Duodenal mucosa (tissue), 2 donors: ENCODE measurements at regions not wholly inside any gene's neighbourhood (a gene's known extent, or its start where the extent isn't known, plus 50 kb on each side); places are given as distances from the start of the nearest gene placed in this dataset.

Experiments
- H3K27ac ChIP-seq: one replicate; pipeline ENCODE4 v1.7.0; 2013; ENCODE audit warnings: low read depth, low read length
- H3K27me3 ChIP-seq, 2 donors: one replicate each; pipeline ENCODE4 v1.7.0; 2013; ENCODE audit warnings: low read length in 2 of 2, control low read depth in 1 of 2; ENCODE audit not compliant: insufficient read depth in 2 of 2, control insufficient read depth in 1 of 2
- H3K36me3 ChIP-seq, 2 donors: one replicate each; pipeline ENCODE4 v1.7.0; 2013; ENCODE audit warnings: low read length in 2 of 2, control low read depth in 1 of 2; ENCODE audit not compliant: insufficient read depth in 2 of 2, control insufficient read depth in 1 of 2
- H3K4me1 ChIP-seq, 2 donors: one replicate each; pipeline ENCODE4 v1.7.0; 2013; ENCODE audit warnings: low read length in 2 of 2, control low read depth in 1 of 2; ENCODE audit not compliant: insufficient read depth in 2 of 2, control insufficient read depth in 1 of 2
- H3K4me3 ChIP-seq, 2 donors: one replicate each; pipeline ENCODE4 v1.7.0; 2013; ENCODE audit warnings: low read length in 2 of 2, low read depth in 1 of 2
- H3K9ac ChIP-seq, 2 donors: one replicate each; pipeline ENCODE4 v1.7.0; 2013; ENCODE audit warnings: low read length in 2 of 2, low read depth in 1 of 2
- H3K9me3 ChIP-seq, 2 donors: one replicate each; pipeline ENCODE4 v1.7.0; 2013; ENCODE audit warnings: low read length in 2 of 2, control low read depth in 1 of 2; ENCODE audit not compliant: control insufficient read depth in 1 of 2

- Histone ChIP-seq H3K36me3 (no peaks in the 10 kb centered on the region), H3K9me3 (no peaks in the 10 kb centered on the region)
Observed at GRCh38 chr5:133761632-133762031, 149.3 kb upstream of the FSTL4 start.

GRCh38 chr5:133760532-133760931, 148.2 kb upstream of the FSTL4 start:
- H3K36me3 ChIP-seq, result no peaks in the 10 kb centered on the region
- H3K27me3 ChIP-seq, result peaks cover 3 to 6% of the 10 kb centered on the region in 2 donors
- no peak overlapping the region for H3K9ac ChIP-seq
- H3K4me1 ChIP-seq, result no peaks in the 10 kb centered on the region
- no peaks in the 10 kb centered on the region for H3K9me3 ChIP-seq
- no peak overlapping the region for H3K27ac ChIP-seq
- H3K4me3 ChIP-seq, result no peak overlapping the region

More at GRCh38 chr5:133761632-133762031, 149.3 kb upstream of the FSTL4 start:
- no peak overlapping the region for H3K27ac ChIP-seq
- no peak overlapping the region for H3K9ac ChIP-seq
- H3K27me3 ChIP-seq, result peaks cover under 1 to 6% of the 10 kb centered on the region in 2 donors
- no peaks in the 10 kb centered on the region for H3K4me1 ChIP-seq
- no peak overlapping the region for H3K4me3 ChIP-seq

- Histone ChIP-seq H3K27me3 (peaks cover 0 to 9% of the 10 kb centered on the region in 2 donors), H3K27ac (no peak overlapping the region), H3K9ac (no peak overlapping the region), H3K4me3 (no peak overlapping the region), H3K9me3 (no peaks in the 10 kb centered on the region), H3K36me3 (no peaks in the 10 kb centered on the region), H3K4me1 (no peaks in the 10 kb centered on the region)
Observed at GRCh38 chr5:133758641-133759040, 146.3 kb upstream of the FSTL4 start.

GRCh38 chr5:133757396-133757945, 145.1 kb upstream of the FSTL4 start:
- Histone ChIP-seq H3K27ac (no peak overlapping the region), H3K27me3 (peaks cover 0 to 9% of the 10 kb centered on the region in 2 donors), H3K9me3 (no peaks in the 10 kb centered on the region), H3K4me1 (no peaks in the 10 kb centered on the region), H3K9ac (no peak overlapping the region), H3K4me3 (no peak overlapping the region), H3K36me3 (no peaks in the 10 kb centered on the region)

- no peak overlapping the region for H3K27ac ChIP-seq
- no peaks in the 10 kb centered on the region for H3K9me3 ChIP-seq
- H3K4me1 ChIP-seq, result no peaks in the 10 kb centered on the region
- H3K4me3 ChIP-seq, result no peak overlapping the region
- no peaks in the 10 kb centered on the region for H3K36me3 ChIP-seq
- no peak overlapping the region for H3K9ac ChIP-seq
- H3K27me3 ChIP-seq, result peaks cover 0 to 9% of the 10 kb centered on the region in 2 donors
Observed at GRCh38 chr5:133756756-133757155, 144.4 kb upstream of the FSTL4 start.

GRCh38 chr5:133756036-133756435, 143.7 kb upstream of the FSTL4 start:
- H3K36me3 ChIP-seq, result no peaks in the 10 kb centered on the region
- no peak overlapping the region for H3K27ac ChIP-seq
- no peak overlapping the region for H3K4me3 ChIP-seq
- peaks cover 0 to 9% of the 10 kb centered on the region in 2 donors for H3K27me3 ChIP-seq
- no peaks in the 10 kb centered on the region for H3K4me1 ChIP-seq
- no peak overlapping the region for H3K9ac ChIP-seq
- H3K9me3 ChIP-seq, result no peaks in the 10 kb centered on the region

- H3K4me3 ChIP-seq, result no peak overlapping the region
- no peak overlapping the region for H3K27ac ChIP-seq
- no peaks in the 10 kb centered on the region for H3K36me3 ChIP-seq
- no peaks in the 10 kb centered on the region for H3K9me3 ChIP-seq
- H3K4me1 ChIP-seq, result no peaks in the 10 kb centered on the region
- H3K9ac ChIP-seq, result no peak overlapping the region
- peaks cover 0 to 9% of the 10 kb centered on the region in 2 donors for H3K27me3 ChIP-seq
Observed at GRCh38 chr5:133754575-133755169, 142.3 kb upstream of the FSTL4 start.

- no peak overlapping the region for H3K27ac ChIP-seq
- H3K9ac ChIP-seq, result no peak overlapping the region
- H3K36me3 ChIP-seq, result no peaks in the 10 kb centered on the region
- peaks cover 0 to 9% of the 10 kb centered on the region in 2 donors for H3K27me3 ChIP-seq
- H3K4me1 ChIP-seq, result no peaks in the 10 kb centered on the region
- H3K4me3 ChIP-seq, result no peak overlapping the region
- no peaks in the 10 kb centered on the region for H3K9me3 ChIP-seq
Observed at GRCh38 chr5:133753856-133754255, 141.5 kb upstream of the FSTL4 start.

- Histone ChIP-seq H3K27me3 (peaks cover 0 to 9% of the 10 kb centered on the region in 2 donors), H3K4me1 (no peaks in the 10 kb centered on the region), H3K36me3 (no peaks in the 10 kb centered on the region), H3K4me3 (no peak overlapping the region), H3K9me3 (no peaks in the 10 kb centered on the region), H3K27ac (no peak overlapping the region), H3K9ac (no peak overlapping the region)
Observed at GRCh38 chr5:133751846-133752245, 139.5 kb upstream of the FSTL4 start.

GRCh38 chr5:133751421-133751820, 139.1 kb upstream of the FSTL4 start:
- H3K9me3 ChIP-seq, result no peaks in the 10 kb centered on the region
- H3K27ac ChIP-seq, result no peak overlapping the region
- no peaks in the 10 kb centered on the region for H3K36me3 ChIP-seq
- H3K27me3 ChIP-seq, result peaks cover 0 to 7% of the 10 kb centered on the region in 2 donors
- no peak overlapping the region for H3K9ac ChIP-seq
- H3K4me3 ChIP-seq, result no peak overlapping the region
- H3K4me1 ChIP-seq, result no peaks in the 10 kb centered on the region
